ENCODE measurements at regions not wholly inside any gene's neighbourhood (a gene's known extent, or its start where the extent isn't known, plus 50 kb on each side); places are given as distances from the start of the nearest gene placed in this dataset.

DNA sequence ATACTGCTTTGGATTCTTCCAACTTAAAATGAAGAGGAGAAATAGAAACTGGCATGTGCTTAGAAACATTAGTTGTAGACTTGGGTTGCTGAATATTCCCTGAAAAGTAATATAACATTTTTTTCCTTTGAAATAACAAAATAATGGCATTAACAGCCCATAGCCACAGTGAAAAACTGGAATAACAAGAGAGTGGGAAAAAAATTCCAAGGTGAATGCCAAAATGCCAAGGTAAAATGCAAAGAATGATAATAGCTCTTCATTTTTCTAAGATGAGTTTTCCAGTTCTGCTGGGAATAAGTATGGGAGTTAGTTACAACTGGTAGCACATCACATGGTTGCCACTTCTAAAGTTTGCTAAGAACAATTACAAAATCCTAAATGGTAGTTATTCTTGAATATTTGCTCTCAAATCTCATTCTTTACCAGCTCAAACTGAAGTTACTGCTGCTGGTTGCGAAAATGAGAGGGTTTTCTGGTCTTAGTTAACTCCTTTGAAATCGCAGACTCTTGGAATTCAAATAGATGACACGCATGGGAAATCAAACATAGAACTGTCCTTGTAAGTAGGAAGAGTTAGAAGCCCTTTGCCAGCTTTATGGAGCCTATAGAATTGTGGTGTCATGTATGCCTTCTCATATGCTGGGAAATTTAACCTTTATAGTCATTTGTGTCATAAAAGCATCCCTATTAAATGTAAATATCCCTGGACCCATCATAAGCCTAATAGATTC is 165.0 kb upstream of the DCN start:
- Histone ChIP-seq H2AFZ (ENCODE audit: low read length) (no peak overlapping the region), H4K20me1 (ENCODE audit: insufficient read depth, low read length) (no peaks in the 10 kb centered on the region), H3K9me2 (ENCODE audit: insufficient read depth, low read length) (no peaks in the 10 kb centered on the region), H3K27ac (ENCODE audit: low read depth, low read length, poor library complexity, severe bottlenecking) (no peak overlapping the region), H3K4me2 (ENCODE audit: low read length) (no peak overlapping the region), H3K36me3 (ENCODE audit: insufficient read depth, low read length) (no peaks in the 10 kb centered on the region), H3K4me1 (ENCODE audit: insufficient read depth, low read length, poor library complexity, severe bottlenecking) (no peaks in the 10 kb centered on the region), H3K4me3 (ENCODE audit: low read depth, low read length, poor library complexity, severe bottlenecking) (no peak overlapping the region), H3K9me3 (ENCODE audit: low read length) (no peaks in the 10 kb centered on the region), H3K79me2 (ENCODE audit: insufficient read depth, low read depth, low read length) (no peaks in the 10 kb centered on the region)
- intact Hi-C loops (cut with micrococcal nuclease; ENCODE audit: unreplicated experiment): no loop called here
- DNase-seq (ENCODE audit: low spot score): no peak
- TF ChIP-seq EZH2phosphoT487 (IDR thresholded peaks at IDR 0.05; ENCODE audit: borderline replicate concordance, low read depth, low read length): no peak
- TF ChIP-seq, protein P1, sequence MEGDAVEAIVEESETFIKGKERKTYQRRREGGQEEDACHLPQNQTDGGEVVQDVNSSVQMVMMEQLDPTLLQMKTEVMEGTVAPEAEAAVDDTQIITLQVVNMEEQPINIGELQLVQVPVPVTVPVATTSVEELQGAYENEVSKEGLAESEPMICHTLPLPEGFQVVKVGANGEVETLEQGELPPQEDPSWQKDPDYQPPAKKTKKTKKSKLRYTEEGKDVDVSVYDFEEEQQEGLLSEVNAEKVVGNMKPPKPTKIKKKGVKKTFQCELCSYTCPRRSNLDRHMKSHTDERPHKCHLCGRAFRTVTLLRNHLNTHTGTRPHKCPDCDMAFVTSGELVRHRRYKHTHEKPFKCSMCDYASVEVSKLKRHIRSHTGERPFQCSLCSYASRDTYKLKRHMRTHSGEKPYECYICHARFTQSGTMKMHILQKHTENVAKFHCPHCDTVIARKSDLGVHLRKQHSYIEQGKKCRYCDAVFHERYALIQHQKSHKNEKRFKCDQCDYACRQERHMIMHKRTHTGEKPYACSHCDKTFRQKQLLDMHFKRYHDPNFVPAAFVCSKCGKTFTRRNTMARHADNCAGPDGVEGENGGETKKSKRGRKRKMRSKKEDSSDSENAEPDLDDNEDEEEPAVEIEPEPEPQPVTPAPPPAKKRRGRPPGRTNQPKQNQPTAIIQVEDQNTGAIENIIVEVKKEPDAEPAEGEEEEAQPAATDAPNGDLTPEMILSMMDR (conservative IDR thresholded peaks at IDR 0.05; ENCODE audit: low read length): no peak
- no TSS peak for BruUV-seq (replicated peaks)
- CTCF ChIA-PET (ENCODE audit: unreplicated experiment): no interaction called here
- POLR2A ChIA-PET: interaction anchor here (0.6 kb wide), 1 partner anchor 369 kb away, joined by 3 read pairs; no protein-coding TSS in a partner anchor

DNA sequence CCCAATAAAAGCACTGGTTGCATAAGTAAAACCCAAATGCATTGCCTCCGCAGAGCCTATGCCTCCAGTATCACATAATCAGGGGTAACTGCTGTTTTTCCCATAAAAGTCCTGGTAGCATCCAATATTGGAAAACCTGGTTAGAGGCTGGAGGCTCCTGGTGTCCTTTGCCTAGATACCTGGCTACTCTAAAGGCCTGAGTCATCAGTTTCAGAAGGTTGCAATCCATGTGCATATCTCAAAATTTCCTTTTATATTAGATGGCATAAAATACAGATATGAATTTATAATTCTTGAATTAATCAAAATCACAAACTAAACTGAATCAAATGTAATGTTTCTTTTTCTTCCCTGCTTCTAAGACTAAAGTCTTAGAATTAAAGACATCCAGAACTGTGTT is 164.2 kb upstream of the DCN start:
- no TSS peak for BruUV-seq (replicated peaks)
- Histone ChIP-seq H3K27ac (ENCODE audit: low read depth, low read length, poor library complexity, severe bottlenecking) (no peak overlapping the region), H3K9me2 (ENCODE audit: insufficient read depth, low read length) (no peaks in the 10 kb centered on the region), H3K9me3 (ENCODE audit: low read length) (no peaks in the 10 kb centered on the region), H3K79me2 (ENCODE audit: insufficient read depth, low read depth, low read length) (no peaks in the 10 kb centered on the region), H3K4me3 (ENCODE audit: low read depth, low read length, poor library complexity, severe bottlenecking) (no peak overlapping the region), H3K36me3 (ENCODE audit: insufficient read depth, low read length) (no peaks in the 10 kb centered on the region), H4K20me1 (ENCODE audit: insufficient read depth, low read length) (no peaks in the 10 kb centered on the region), H3K4me2 (ENCODE audit: low read length) (no peak overlapping the region), H3K4me1 (ENCODE audit: insufficient read depth, low read length, poor library complexity, severe bottlenecking) (no peaks in the 10 kb centered on the region), H2AFZ (ENCODE audit: low read length) (no peak overlapping the region)
- DNase-seq (ENCODE audit: low spot score): no peak
- CTCF ChIA-PET (ENCODE audit: unreplicated experiment): no interaction called here
- TF ChIP-seq, protein P1 (conservative IDR thresholded peaks at IDR 0.05; ENCODE audit: low read length): no peak
- TF ChIP-seq EZH2phosphoT487 (IDR thresholded peaks at IDR 0.05; ENCODE audit: borderline replicate concordance, low read depth, low read length): no peak
- intact Hi-C loops (cut with micrococcal nuclease; ENCODE audit: unreplicated experiment): no loop called here
- POLR2A ChIA-PET: no interaction called here

DNA sequence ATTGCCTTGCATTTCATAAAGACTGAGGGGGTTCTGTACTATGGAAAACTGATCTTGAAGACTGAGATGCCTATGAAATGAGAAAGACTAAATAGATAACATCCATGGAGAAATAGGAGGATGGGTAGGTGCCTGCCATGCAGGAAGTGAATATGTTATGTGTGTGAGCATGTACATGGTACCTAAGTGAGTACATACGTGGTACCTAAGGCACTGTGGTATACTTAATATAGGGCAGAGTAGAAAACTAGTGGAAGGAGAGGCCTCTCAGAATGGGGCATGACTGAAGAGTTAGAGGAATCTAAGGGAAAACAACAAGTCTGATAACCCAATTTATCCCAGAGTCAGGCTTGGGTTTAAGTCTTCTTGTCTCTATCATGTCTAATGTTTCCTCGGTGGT is 161.8 kb upstream of the DCN start:
- Histone ChIP-seq H2AFZ (ENCODE audit: low read length) (no peak overlapping the region), H3K9me3 (ENCODE audit: low read length) (no peaks in the 10 kb centered on the region), H3K4me1 (ENCODE audit: insufficient read depth, low read length, poor library complexity, severe bottlenecking) (no peaks in the 10 kb centered on the region), H3K79me2 (ENCODE audit: insufficient read depth, low read depth, low read length) (no peaks in the 10 kb centered on the region), H4K20me1 (ENCODE audit: insufficient read depth, low read length) (no peaks in the 10 kb centered on the region), H3K9me2 (ENCODE audit: insufficient read depth, low read length) (no peaks in the 10 kb centered on the region), H3K36me3 (ENCODE audit: insufficient read depth, low read length) (no peaks in the 10 kb centered on the region), H3K27ac (ENCODE audit: low read depth, low read length, poor library complexity, severe bottlenecking) (no peak overlapping the region), H3K4me3 (ENCODE audit: low read depth, low read length, poor library complexity, severe bottlenecking) (no peak overlapping the region), H3K4me2 (ENCODE audit: low read length) (no peak overlapping the region)
- POLR2A ChIA-PET: no interaction called here
- no peak for DNase-seq (ENCODE audit: low spot score)
- CTCF ChIA-PET (ENCODE audit: unreplicated experiment): no interaction called here
- TF ChIP-seq EZH2phosphoT487 (IDR thresholded peaks at IDR 0.05; ENCODE audit: borderline replicate concordance, low read depth, low read length): no peak
- TF ChIP-seq, protein P1 (conservative IDR thresholded peaks at IDR 0.05; ENCODE audit: low read length): no peak
- BruUV-seq (replicated peaks): no TSS peak
- intact Hi-C loops (cut with micrococcal nuclease; ENCODE audit: unreplicated experiment): no loop called here
